ENCODE measurements at regions not wholly inside any gene's neighbourhood (a gene's known extent, or its start where the extent isn't known, plus 50 kb on each side); places are given as distances from the start of the nearest gene placed in this dataset.

- Histone ChIP-seq H3K4ac (ENCODE audit: low read length) (no peak overlapping the region), H3K36me3 (replicated peaks in 1 of 2; ENCODE audit: control insufficient read depth in 2 of 2, insufficient read depth in 2 of 2, low read length in 2 of 2) (no peaks in the 10 kb centered on the region), H3K9me3 (replicated peaks in 1 of 2; ENCODE audit: control insufficient read depth in 2 of 2, insufficient read depth in 1 of 2, low read depth in 1 of 2, low read length in 2 of 2) (no peaks in the 10 kb centered on the region), H3K9ac (ENCODE audit: low read depth, low read length, poor library complexity) (no peak overlapping the region), H3K4me2 (ENCODE audit: insufficient read depth, low read length, poor library complexity, severe bottlenecking) (no peak overlapping the region), H3K4me3 (ENCODE audit: low read length in 2 of 2) (no peak overlapping the region), H3K18ac (ENCODE audit: low read length) (peak overlapping the region; percentile 73), H2BK5ac (ENCODE audit: low read length) (no peak overlapping the region), H2BK15ac (ENCODE audit: low read length) (no peak overlapping the region), H2AFZ (ENCODE audit: low read length) (no peak overlapping the region), H3K27ac (replicated peaks; ENCODE audit: low read length) (no peak overlapping the region), H3K79me1 (ENCODE audit: low read depth, low read length) (no peaks in the 10 kb centered on the region), H3K23ac (ENCODE audit: low read depth, low read length, poor library complexity) (no peak overlapping the region), H2BK120ac (ENCODE audit: low read depth, low read length) (no peak overlapping the region), H3K14ac (ENCODE audit: low read length) (no peak overlapping the region), H4K91ac (ENCODE audit: low read depth, low read length, poor library complexity) (no peak overlapping the region), H3K27me3 (ENCODE audit: control insufficient read depth in 3 of 3, insufficient read depth in 3 of 3, low read depth in 1 of 3, low read length in 3 of 3) (no peaks in the 10 kb centered on the region), H3K4me1 (ENCODE audit: control insufficient read depth in 2 of 2, insufficient read depth in 1 of 2, low read depth in 1 of 2, low read length in 2 of 2) (peaks cover 15 to 19% of the 10 kb centered on the region in 2 donors), H2AK5ac (ENCODE audit: low read depth, low read length) (no peak overlapping the region), H2BK12ac (ENCODE audit: low read length) (no peak overlapping the region), H4K8ac (ENCODE audit: low read depth, low read length) (no peak overlapping the region)
- whole genome bisulfite sequencing, 2 donors (ENCODE audit: extremely low coverage in 2 of 2, insufficient read length in 2 of 2, insufficient replicate concordance in 1 of 2): no CpG with 5 or more reads among the region's 5 CpGs
- DNase-seq (ENCODE audit: low spot score): no peak
These were observed 416.2 kb upstream of the ID2 start for GRCh38 chr2:8265476-8266226.

GRCh38 chr2:8266563-8266962 is 415.3 kb upstream of the ID2 start:
- Histone ChIP-seq H3K4me3 (ENCODE audit: low read length in 2 of 2) (no peak overlapping the region), H4K91ac (ENCODE audit: low read depth, low read length, poor library complexity) (no peak overlapping the region), H3K36me3 (replicated peaks in 1 of 2; ENCODE audit: control insufficient read depth in 2 of 2, insufficient read depth in 2 of 2, low read length in 2 of 2) (no peaks in the 10 kb centered on the region), H2AFZ (ENCODE audit: low read length) (no peak overlapping the region), H3K9ac (ENCODE audit: low read depth, low read length, poor library complexity) (no peak overlapping the region), H3K14ac (ENCODE audit: low read length) (no peak overlapping the region), H3K4me1 (ENCODE audit: control insufficient read depth in 2 of 2, insufficient read depth in 1 of 2, low read depth in 1 of 2, low read length in 2 of 2) (peaks cover 15 to 17% of the 10 kb centered on the region in 2 donors), H3K4me2 (ENCODE audit: insufficient read depth, low read length, poor library complexity, severe bottlenecking) (no peak overlapping the region), H2BK120ac (ENCODE audit: low read depth, low read length) (no peak overlapping the region), H2BK12ac (ENCODE audit: low read length) (no peak overlapping the region), H3K4ac (ENCODE audit: low read length) (no peak overlapping the region), H2BK5ac (ENCODE audit: low read length) (no peak overlapping the region), H3K79me1 (ENCODE audit: low read depth, low read length) (no peaks in the 10 kb centered on the region), H3K18ac (ENCODE audit: low read length) (no peak overlapping the region), H2AK5ac (ENCODE audit: low read depth, low read length) (no peak overlapping the region), H3K9me3 (replicated peaks in 1 of 2; ENCODE audit: control insufficient read depth in 2 of 2, insufficient read depth in 1 of 2, low read depth in 1 of 2, low read length in 2 of 2) (no peaks in the 10 kb centered on the region), H3K27ac (replicated peaks; ENCODE audit: low read length) (no peak overlapping the region), H2BK15ac (ENCODE audit: low read length) (no peak overlapping the region), H3K23ac (ENCODE audit: low read depth, low read length, poor library complexity) (no peak overlapping the region), H3K27me3 (ENCODE audit: control insufficient read depth in 3 of 3, insufficient read depth in 3 of 3, low read depth in 1 of 3, low read length in 3 of 3) (no peaks in the 10 kb centered on the region), H4K8ac (ENCODE audit: low read depth, low read length) (no peak overlapping the region)
- no peak for DNase-seq (ENCODE audit: low spot score)
- WGBS, 2 donors (ENCODE audit: extremely low coverage in 2 of 2, insufficient read length in 2 of 2, insufficient replicate concordance in 1 of 2): no CpG with 5 or more reads among the region's 3 CpGs

- Histone ChIP-seq H4K91ac (ENCODE audit: low read depth, low read length, poor library complexity) (no peak overlapping the region), H3K18ac (ENCODE audit: low read length) (no peak overlapping the region), H3K4me1 (ENCODE audit: control insufficient read depth in 2 of 2, insufficient read depth in 1 of 2, low read depth in 1 of 2, low read length in 2 of 2) (peaks cover 15 to 17% of the 10 kb centered on the region in 2 donors), H2AFZ (ENCODE audit: low read length) (no peak overlapping the region), H3K4ac (ENCODE audit: low read length) (no peak overlapping the region), H3K14ac (ENCODE audit: low read length) (no peak overlapping the region), H2BK15ac (ENCODE audit: low read length) (no peak overlapping the region), H3K9ac (ENCODE audit: low read depth, low read length, poor library complexity) (no peak overlapping the region), H2AK5ac (ENCODE audit: low read depth, low read length) (no peak overlapping the region), H3K79me1 (ENCODE audit: low read depth, low read length) (no peaks in the 10 kb centered on the region), H3K23ac (ENCODE audit: low read depth, low read length, poor library complexity) (no peak overlapping the region), H3K4me2 (ENCODE audit: insufficient read depth, low read length, poor library complexity, severe bottlenecking) (no peak overlapping the region), H3K27me3 (ENCODE audit: control insufficient read depth in 3 of 3, insufficient read depth in 3 of 3, low read depth in 1 of 3, low read length in 3 of 3) (no peaks in the 10 kb centered on the region), H3K36me3 (replicated peaks in 1 of 2; ENCODE audit: control insufficient read depth in 2 of 2, insufficient read depth in 2 of 2, low read length in 2 of 2) (no peaks in the 10 kb centered on the region), H2BK120ac (ENCODE audit: low read depth, low read length) (no peak overlapping the region), H4K8ac (ENCODE audit: low read depth, low read length) (no peak overlapping the region), H3K9me3 (replicated peaks in 1 of 2; ENCODE audit: control insufficient read depth in 2 of 2, insufficient read depth in 1 of 2, low read depth in 1 of 2, low read length in 2 of 2) (no peaks in the 10 kb centered on the region), H2BK5ac (ENCODE audit: low read length) (no peak overlapping the region), H3K4me3 (ENCODE audit: low read length in 2 of 2) (no peak overlapping the region), H3K27ac (replicated peaks; ENCODE audit: low read length) (no peak overlapping the region), H2BK12ac (ENCODE audit: low read length) (no peak overlapping the region)
- no peak for DNase-seq (ENCODE audit: low spot score)
- WGBS, 2 donors (ENCODE audit: extremely low coverage in 2 of 2, insufficient read length in 2 of 2, insufficient replicate concordance in 1 of 2): no CpG with 5 or more reads among the region's 3 CpGs
These were observed 414.8 kb upstream of the ID2 start for GRCh38 chr2:8267048-8267447.

GRCh38 chr2:8267721-8268120 is 414.1 kb upstream of the ID2 start:
- H3K4me2 ChIP-seq (ENCODE audit: insufficient read depth, low read length, poor library complexity, severe bottlenecking): no peak overlapping the region
- no CpG with 5 or more reads among the region's 3 CpGs for WGBS, 2 donors (ENCODE audit: extremely low coverage in 2 of 2, insufficient read length in 2 of 2, insufficient replicate concordance in 1 of 2)

More at GRCh38 chr2:8267721-8268120, 414.1 kb upstream of the ID2 start:
- Histone ChIP-seq H3K4me1 (ENCODE audit: control insufficient read depth in 2 of 2, insufficient read depth in 1 of 2, low read depth in 1 of 2, low read length in 2 of 2) (peaks cover 15 to 17% of the 10 kb centered on the region in 2 donors), H2BK12ac (ENCODE audit: low read length) (no peak overlapping the region), H2AFZ (ENCODE audit: low read length) (no peak overlapping the region), H2BK120ac (ENCODE audit: low read depth, low read length) (no peak overlapping the region), H3K4ac (ENCODE audit: low read length) (no peak overlapping the region), H3K27me3 (ENCODE audit: control insufficient read depth in 3 of 3, insufficient read depth in 3 of 3, low read depth in 1 of 3, low read length in 3 of 3) (no peaks in the 10 kb centered on the region), H4K91ac (ENCODE audit: low read depth, low read length, poor library complexity) (no peak overlapping the region), H3K9me3 (replicated peaks in 1 of 2; ENCODE audit: control insufficient read depth in 2 of 2, insufficient read depth in 1 of 2, low read depth in 1 of 2, low read length in 2 of 2) (no peaks in the 10 kb centered on the region), H3K36me3 (replicated peaks in 1 of 2; ENCODE audit: control insufficient read depth in 2 of 2, insufficient read depth in 2 of 2, low read length in 2 of 2) (no peaks in the 10 kb centered on the region), H2AK5ac (ENCODE audit: low read depth, low read length) (no peak overlapping the region), H2BK15ac (ENCODE audit: low read length) (no peak overlapping the region), H3K23ac (ENCODE audit: low read depth, low read length, poor library complexity) (no peak overlapping the region), H3K18ac (ENCODE audit: low read length) (no peak overlapping the region), H2BK5ac (ENCODE audit: low read length) (no peak overlapping the region), H3K9ac (ENCODE audit: low read depth, low read length, poor library complexity) (no peak overlapping the region), H4K8ac (ENCODE audit: low read depth, low read length) (no peak overlapping the region), H3K27ac (replicated peaks; ENCODE audit: low read length) (no peak overlapping the region), H3K4me3 (ENCODE audit: low read length in 2 of 2) (no peak overlapping the region), H3K79me1 (ENCODE audit: low read depth, low read length) (no peaks in the 10 kb centered on the region), H3K14ac (ENCODE audit: low read length) (no peak overlapping the region)
- no peak for DNase-seq (ENCODE audit: low spot score)

Data from neuronal stem cell (in vitro differentiated cells).